ENCODE measurements at regions not wholly inside any gene's neighbourhood (a gene's known extent, or its start where the extent isn't known, plus 50 kb on each side); places are given as distances from the start of the nearest gene placed in this dataset.

GRCh38 chr9:97128919-97129318 is 90.0 kb upstream of the CTSV start:
- no peak for TF ChIP-seq EP300 (IDR thresholded peaks at IDR 0.05; ENCODE audit: low read depth)
- TF ChIP-seq CTCF (IDR thresholded peaks at IDR 0.05) = no peak
- no peak for TF ChIP-seq POLR2A (IDR thresholded peaks at IDR 0.05)
- TF ChIP-seq POLR2AphosphoS5 (IDR thresholded peaks at IDR 0.05) = no peak

Measured in transverse colon (tissue), 4 donors.